Inflammatory macrophage treated with lipopolysaccharide for 1 hour (primary cell): ENCODE measurements at regions not wholly inside any gene's neighbourhood (a gene's known extent, or its start where the extent isn't known, plus 50 kb on each side); places are given as distances from the start of the nearest gene placed in this dataset.
"Not testable (repeated sequence)": the region's sequence is repeated elsewhere in the genome, so short reads cannot be mapped to it uniquely, and the experiment has no call there.

ENCODE experiments used
- DNase-seq, 2 donors: peaks; one replicate each; pipeline ENCODE4 v3.0.0-alpha.2; 2020 to 2022

- no peak for DNase-seq
These were observed 216.1 kb upstream of the THUMPD2 start for GRCh38 chr2:39995005-39995737.

- DNase-seq: no peak
These were observed 215.1 kb upstream of the THUMPD2 start for GRCh38 chr2:39994151-39994550.

- peak in 1 of 2 donors; percentile 5 for DNase-seq
These were observed 212.2 kb upstream of the THUMPD2 start for GRCh38 chr2:39991298-39991697.

GRCh38 chr2:39990335-39990900, 211.4 kb upstream of the THUMPD2 start:
- no peak for DNase-seq

- no peak for DNase-seq
These were observed 210.8 kb upstream of the THUMPD2 start for GRCh38 chr2:39989888-39990287.

- DNase-seq: no peak
These were observed 202.8 kb upstream of the THUMPD2 start for GRCh38 chr2:39981883-39982311.

- no peak for DNase-seq
These were observed 196.5 kb upstream of the THUMPD2 start for GRCh38 chr2:39975476-39976020.

- no peak for DNase-seq
These were observed 189.0 kb upstream of the THUMPD2 start for GRCh38 chr2:39968037-39968436.

GRCh38 chr2:39960681-39961080, 181.6 kb upstream of the THUMPD2 start:
- not testable (repeated sequence) for DNase-seq

- peak in 1 of 2 donors; percentile 0 for DNase-seq
These were observed 175.3 kb upstream of the THUMPD2 start for GRCh38 chr2:39954346-39954745.

GRCh38 chr2:39949131-39949530, 170.1 kb upstream of the THUMPD2 start:
- no peak for DNase-seq

- DNase-seq: no peak
These were observed 169.1 kb upstream of the THUMPD2 start for GRCh38 chr2:39948016-39948719.

- DNase-seq: no peak
These were observed 168.4 kb upstream of the THUMPD2 start for GRCh38 chr2:39947294-39948015.

- no peak for DNase-seq
These were observed 163.9 kb upstream of the THUMPD2 start for GRCh38 chr2:39942950-39943349.

GRCh38 chr2:39938035-39938835, 159.2 kb upstream of the THUMPD2 start:
- DNase-seq: no peak

- no peak for DNase-seq
These were observed 158.6 kb upstream of the THUMPD2 start for GRCh38 chr2:39937621-39938020.

GRCh38 chr2:39934851-39935250, 155.8 kb upstream of the THUMPD2 start:
- no peak for DNase-seq

- DNase-seq: no peak
These were observed 154.1 kb upstream of the THUMPD2 start for GRCh38 chr2:39933196-39933595.

GRCh38 chr2:39932198-39932597, 153.1 kb upstream of the THUMPD2 start:
- no peak for DNase-seq

GRCh38 chr2:39930175-39930917, 151.3 kb upstream of the THUMPD2 start:
- no peak for DNase-seq

- no peak for DNase-seq
These were observed 150.5 kb upstream of the THUMPD2 start for GRCh38 chr2:39929531-39929930.
